ENCODE measurements at regions not wholly inside any gene's neighbourhood (a gene's known extent, or its start where the extent isn't known, plus 50 kb on each side); places are given as distances from the start of the nearest gene placed in this dataset.

DNA sequence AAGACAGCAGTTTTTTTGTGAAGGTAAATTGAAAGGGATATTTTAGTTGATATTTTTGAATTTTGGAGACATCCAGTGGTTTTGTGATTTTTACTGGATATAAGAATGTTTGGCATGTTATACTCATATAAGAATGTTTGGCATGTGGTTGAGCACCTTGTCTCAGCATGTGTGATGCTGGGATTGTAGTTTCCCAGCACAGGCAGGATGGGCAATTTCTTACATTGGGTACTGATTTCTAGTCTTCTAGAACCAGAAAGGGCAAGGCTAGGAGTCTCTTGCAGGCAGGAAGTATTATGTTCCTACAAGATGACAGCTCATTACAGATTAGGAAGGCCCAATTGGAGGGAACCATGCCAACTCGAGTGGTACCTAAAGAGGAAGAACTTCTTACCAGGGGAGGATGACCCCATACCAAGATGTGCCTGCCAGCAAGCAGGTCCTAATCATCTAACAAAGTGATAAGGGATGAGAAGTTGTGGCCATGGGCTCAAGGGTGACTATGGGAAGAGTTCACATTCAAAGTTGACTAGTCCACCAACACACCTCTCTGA is 377.8 kb downstream of the UTRN start:
- no peak for TF ChIP-seq ZNF274 (IDR thresholded peaks at IDR 0.05; ENCODE audit: borderline replicate concordance, extremely low read depth, low read length)
- no peak for TF ChIP-seq RNF2 (IDR thresholded peaks at IDR 0.05; ENCODE audit: borderline replicate concordance, low read depth, low read length, missing control alignments, poor library complexity, severe bottlenecking)
- no peak for TF ChIP-seq EP300 (IDR thresholded peaks at IDR 0.05; ENCODE audit: borderline replicate concordance in 1 of 2, low read depth in 2 of 2, low read length in 2 of 2)
- TF ChIP-seq, protein P1, sequence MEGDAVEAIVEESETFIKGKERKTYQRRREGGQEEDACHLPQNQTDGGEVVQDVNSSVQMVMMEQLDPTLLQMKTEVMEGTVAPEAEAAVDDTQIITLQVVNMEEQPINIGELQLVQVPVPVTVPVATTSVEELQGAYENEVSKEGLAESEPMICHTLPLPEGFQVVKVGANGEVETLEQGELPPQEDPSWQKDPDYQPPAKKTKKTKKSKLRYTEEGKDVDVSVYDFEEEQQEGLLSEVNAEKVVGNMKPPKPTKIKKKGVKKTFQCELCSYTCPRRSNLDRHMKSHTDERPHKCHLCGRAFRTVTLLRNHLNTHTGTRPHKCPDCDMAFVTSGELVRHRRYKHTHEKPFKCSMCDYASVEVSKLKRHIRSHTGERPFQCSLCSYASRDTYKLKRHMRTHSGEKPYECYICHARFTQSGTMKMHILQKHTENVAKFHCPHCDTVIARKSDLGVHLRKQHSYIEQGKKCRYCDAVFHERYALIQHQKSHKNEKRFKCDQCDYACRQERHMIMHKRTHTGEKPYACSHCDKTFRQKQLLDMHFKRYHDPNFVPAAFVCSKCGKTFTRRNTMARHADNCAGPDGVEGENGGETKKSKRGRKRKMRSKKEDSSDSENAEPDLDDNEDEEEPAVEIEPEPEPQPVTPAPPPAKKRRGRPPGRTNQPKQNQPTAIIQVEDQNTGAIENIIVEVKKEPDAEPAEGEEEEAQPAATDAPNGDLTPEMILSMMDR (IDR thresholded peaks at IDR 0.05; ENCODE audit: control extremely low read depth in 1 of 3, insufficient read depth in 1 of 3, low read depth in 1 of 3, low read length in 3 of 3): no peak
- TF ChIP-seq POLR2A (IDR thresholded peaks at IDR 0.05; ENCODE audit: control extremely low read depth in 1 of 2, low read depth in 2 of 2, low read length in 2 of 2): no peak
- no peak for TF ChIP-seq MAFK (IDR thresholded peaks at IDR 0.05; ENCODE audit: low read depth, low read length)
- TF ChIP-seq JUN (IDR thresholded peaks at IDR 0.05; ENCODE audit: low read depth, low read length): no peak
- no peak for TF ChIP-seq SRF (IDR thresholded peaks at IDR 0.05; ENCODE audit: low read depth, low read length)
- TF ChIP-seq EZH2 (IDR thresholded peaks at IDR 0.05; ENCODE audit: low read depth, low read length, severe bottlenecking): no peak
- TF ChIP-seq, protein P2, sequence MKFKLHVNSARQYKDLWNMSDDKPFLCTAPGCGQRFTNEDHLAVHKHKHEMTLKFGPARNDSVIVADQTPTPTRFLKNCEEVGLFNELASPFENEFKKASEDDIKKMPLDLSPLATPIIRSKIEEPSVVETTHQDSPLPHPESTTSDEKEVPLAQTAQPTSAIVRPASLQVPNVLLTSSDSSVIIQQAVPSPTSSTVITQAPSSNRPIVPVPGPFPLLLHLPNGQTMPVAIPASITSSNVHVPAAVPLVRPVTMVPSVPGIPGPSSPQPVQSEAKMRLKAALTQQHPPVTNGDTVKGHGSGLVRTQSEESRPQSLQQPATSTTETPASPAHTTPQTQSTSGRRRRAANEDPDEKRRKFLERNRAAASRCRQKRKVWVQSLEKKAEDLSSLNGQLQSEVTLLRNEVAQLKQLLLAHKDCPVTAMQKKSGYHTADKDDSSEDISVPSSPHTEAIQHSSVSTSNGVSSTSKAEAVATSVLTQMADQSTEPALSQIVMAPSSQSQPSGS (IDR thresholded peaks at IDR 0.05; ENCODE audit: low read length): no peak
- TF ChIP-seq CEBPB (IDR thresholded peaks at IDR 0.05; ENCODE audit: low read depth, low read length): no peak
- no peak for TF ChIP-seq RAD21 (IDR thresholded peaks at IDR 0.05 in 1 of 2, conservative IDR thresholded peaks at IDR 0.05 in 1 of 2; ENCODE audit: low read depth in 2 of 2, low read length in 2 of 2)
- no peak for TF ChIP-seq TCF12 (IDR thresholded peaks at IDR 0.05; ENCODE audit: low read depth, low read length)
- TF ChIP-seq TEAD4 (IDR thresholded peaks at IDR 0.05; ENCODE audit: low read depth, low read length): no peak

Measured in H1 (cell line).